ENCODE measurements at regions not wholly inside any gene's neighbourhood (a gene's known extent, or its start where the extent isn't known, plus 50 kb on each side); places are given as distances from the start of the nearest gene placed in this dataset.

DNA sequence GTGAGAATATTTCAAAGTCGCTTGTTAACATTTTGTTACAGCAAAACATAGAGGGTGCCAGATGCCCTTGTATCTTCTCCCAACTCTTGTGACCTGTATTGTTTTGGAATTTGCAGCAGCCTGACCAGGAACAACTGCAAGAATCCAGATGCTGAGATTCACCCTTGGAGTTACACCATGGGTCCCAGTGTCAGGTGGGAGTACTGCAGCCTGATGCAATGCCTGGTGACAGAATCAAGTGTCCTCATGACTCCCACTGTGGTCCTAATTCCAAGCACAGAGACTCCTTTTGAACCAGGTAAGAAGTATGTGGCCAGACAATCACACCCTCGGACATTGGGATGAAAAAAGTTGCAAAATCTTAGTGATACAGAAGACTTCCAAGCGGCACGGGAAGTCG lies 79.6 kb upstream of the MAP3K4 start:
- no peak for DNase-seq

GRCh38 chr6:160912411-160912810 lies 79.2 kb upstream of the MAP3K4 start:
- no peak for DNase-seq

DNA sequence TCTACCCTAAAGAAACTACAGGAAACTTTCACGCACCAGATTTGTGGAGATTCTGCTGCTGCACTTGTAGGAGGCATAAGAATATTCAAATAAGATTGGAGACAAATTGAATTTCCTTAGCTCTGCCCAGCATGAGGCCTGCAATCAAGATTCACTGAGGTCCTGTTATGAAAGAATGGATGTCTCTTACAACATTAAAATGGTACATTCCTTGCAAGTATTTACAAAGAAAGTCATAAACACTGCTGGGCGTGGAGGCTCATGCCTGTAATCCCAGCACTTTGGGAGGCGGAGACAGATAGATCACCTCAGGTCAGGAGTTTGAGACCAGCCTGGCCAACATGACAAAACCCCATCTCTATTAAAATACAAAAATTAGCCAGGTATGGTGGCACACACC lies 74.0 kb upstream of the MAP3K4 start:
- DNase-seq = no peak

GRCh38 chr6:160919723-160920440 lies 71.7 kb upstream of the MAP3K4 start:
- no peak for DNase-seq

- no peak for DNase-seq
Measured at GRCh38 chr6:160921095-160921494, 70.5 kb upstream of the MAP3K4 start.

- DNase-seq = no peak
Measured at GRCh38 chr6:160926281-160927276, 65.0 kb upstream of the MAP3K4 start.

GRCh38 chr6:160927416-160927815 lies 64.2 kb upstream of the MAP3K4 start:
- no peak for DNase-seq

GRCh38 chr6:160929361-160929760 lies 62.2 kb upstream of the MAP3K4 start:
- DNase-seq = no peak

GRCh38 chr6:160929831-160930230 lies 61.7 kb upstream of the MAP3K4 start:
- DNase-seq = no peak

DNA sequence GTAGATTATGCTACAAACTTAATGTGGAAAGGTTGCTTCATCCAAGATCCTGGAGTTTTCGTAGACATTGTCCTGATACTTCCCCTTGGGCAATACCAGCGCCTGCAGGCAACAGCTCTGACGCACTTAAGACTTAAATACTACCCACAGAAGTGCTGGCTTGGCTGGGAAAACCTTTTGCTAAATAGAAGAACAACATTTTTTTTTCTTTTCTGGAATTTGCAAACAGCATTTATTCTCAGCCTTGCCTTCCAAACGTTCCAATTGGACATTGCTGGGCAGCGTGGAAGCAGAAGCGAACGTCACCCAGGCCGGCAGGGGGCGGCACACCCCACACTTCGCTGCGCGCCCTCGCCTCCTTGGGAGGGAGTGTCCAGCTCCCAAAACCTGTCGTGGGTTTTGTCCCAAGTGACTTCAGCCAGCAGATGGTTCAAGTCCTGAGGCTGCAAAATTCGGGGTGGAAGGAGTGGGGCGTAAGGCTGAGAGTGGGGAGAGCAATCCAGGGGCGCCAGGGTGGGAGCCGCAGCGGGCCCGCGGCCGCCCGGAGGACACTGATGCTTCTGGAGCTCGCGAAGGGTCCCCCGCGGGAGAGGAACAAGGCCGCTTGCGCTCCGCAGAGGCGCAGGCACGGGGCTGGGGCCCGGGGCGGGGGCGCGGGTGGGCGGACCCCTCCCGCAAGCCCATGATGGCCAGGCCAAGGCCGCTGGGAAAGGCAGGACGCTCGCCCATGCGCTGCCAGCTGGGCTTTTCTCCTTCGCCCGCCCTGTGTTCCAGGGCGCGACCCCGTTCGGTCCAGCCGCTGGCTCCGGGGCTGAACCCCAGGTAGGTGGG lies 60.8 kb upstream of the MAP3K4 start:
- DNase-seq = peak; percentile 63

DNA sequence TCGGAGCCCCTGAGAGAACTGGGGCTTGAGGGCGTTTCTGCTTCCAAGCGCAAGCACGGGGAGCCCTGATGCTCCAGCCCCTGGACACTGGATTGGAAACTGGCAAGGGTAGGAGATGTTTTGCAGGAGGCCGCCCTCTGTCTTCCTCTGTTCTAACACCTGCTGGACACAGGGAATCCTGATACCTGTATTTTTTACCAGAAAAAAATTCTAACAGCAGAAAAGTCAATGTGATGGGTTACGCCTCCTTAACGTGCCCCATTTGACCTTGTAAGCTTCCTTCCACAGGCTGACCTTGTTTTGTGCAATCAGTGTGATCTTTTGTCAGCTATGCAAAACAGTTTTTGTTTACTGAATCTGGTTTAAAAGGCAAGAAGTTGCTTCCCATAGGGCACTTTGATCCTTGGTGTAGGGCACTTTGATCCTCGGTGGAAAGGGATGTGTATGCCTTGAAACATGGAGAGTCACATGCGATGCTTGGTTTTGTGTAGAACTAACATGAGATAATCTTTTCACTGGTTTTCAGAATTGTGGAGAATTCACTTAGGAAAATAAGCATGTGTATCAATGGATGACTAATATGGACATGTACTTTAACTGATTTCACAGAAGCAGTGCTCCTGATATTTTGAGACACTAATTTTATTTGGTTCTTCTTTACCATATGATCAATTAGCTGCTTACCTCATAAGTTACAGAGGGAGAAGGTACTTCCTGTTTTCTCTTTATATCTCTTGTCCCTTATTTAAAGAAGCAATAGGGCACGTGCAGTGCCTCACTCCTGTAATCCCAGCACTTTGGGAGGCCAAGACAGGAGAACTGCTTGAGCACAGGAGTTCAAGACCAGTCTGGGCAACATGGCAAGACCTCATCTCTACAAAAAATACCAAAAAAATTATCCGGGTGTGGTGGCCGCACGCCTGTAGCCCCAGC lies 59.9 kb upstream of the MAP3K4 start:
- DNase-seq = no peak

GRCh38 chr6:160933256-160933655 lies 58.3 kb upstream of the MAP3K4 start:
- no peak for DNase-seq

DNA sequence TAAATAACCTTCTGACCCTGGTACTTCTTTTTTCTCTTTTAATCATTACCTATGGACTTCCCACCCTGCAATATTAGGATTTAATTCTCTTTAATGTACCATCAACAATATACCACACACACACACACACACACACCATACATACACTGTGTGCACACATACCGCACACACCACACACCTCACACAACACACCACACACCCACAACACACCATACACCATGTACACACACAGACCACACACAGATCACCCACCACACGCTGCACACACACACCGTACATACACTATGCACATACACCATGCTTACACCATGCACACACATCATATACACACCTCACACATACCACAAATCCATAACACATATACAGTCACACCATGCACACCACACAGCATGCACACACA lies 57.4 kb upstream of the MAP3K4 start:
- no peak for DNase-seq

DNA sequence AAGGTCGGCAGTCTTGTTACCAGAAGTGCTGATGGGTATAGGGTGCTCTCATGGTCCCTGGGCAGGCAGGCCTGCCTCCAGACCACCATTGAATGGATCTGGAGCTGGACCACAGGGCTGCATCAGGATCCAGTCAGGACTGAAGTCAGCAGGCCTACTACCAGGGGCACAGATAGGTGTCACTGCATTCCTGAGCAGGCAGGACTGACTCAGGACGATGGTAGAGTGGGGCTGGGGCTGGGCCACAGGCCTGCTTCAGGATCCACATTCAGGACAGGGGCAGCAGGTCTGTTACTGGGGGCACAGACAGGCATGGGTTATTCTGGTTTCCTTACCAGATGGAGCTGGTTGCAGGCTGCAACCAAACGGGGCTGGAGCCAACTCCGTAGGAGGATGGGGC lies 51.4 kb upstream of the MAP3K4 start:
- no peak for DNase-seq
